GM18520 (cell line): ENCODE measurements at regions not wholly inside any gene's neighbourhood (a gene's known extent, or its start where the extent isn't known, plus 50 kb on each side); places are given as distances from the start of the nearest gene placed in this dataset.

Experiments
- ATAC-seq: cut with Tn5 transposase; IDR thresholded peaks from one replicate; pipeline ENCODE4 v1.9.1; 2021; ENCODE audit not compliant: unreplicated experiment

DNA sequence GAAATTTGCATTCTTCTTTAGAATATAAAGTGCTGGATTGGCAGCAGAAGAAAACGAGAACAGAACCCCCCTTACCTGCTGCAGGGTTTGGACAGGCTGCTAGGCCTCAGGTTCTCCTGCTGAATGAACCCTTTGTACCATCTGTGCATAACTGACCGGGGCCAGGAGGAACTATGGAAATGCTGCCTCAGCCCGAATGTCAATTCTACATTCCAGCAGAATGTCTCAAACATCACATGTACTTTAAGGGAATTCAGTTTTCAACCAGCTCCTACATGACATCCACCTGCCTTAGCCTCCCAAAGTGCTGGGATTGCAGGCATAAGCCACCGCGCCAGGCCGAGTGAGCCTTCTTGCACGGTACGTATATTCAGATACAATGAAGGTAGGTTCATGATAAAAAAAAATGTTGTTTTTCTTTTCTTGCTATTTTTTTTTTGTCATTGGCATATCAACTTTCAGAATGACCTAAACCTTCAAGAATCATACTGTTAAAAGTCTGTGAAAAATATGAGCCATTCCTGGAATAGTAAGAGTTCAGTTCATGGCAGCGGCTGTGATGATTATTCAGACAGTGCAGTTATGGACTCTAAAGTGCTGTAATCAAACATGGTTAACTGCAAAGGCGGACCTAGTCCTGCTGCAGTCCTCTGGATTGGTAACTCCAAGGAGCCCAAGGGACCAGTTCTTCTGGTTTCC lies 84.4 kb upstream of the TNS3 start:
- ATAC-seq, result no peak

DNA sequence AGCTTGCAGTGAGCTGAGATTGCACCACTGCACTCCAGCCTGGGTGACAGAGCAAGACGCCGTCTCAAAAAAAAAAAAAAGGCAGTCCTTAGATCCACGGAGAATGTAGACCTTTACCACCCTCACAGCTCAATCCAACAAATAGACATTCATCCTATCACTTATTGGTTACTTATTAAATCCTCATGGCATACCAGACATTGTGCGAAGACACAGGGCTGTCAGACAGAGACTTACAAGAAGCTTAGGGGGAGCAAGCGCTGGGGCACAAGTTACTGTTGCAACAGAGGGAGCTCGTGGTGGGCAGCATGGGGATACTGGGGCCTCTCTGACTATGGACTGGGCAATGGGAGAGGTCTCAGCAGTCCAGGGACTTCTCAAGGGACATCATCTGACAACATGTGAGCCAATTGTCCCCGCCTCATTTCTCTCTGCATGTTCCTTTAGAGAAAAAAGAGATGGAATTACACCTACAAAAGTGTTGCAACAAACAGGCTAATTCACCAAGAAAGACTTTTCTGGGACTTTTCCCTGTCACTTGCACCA lies 82.8 kb upstream of the TNS3 start:
- no peak for ATAC-seq

DNA sequence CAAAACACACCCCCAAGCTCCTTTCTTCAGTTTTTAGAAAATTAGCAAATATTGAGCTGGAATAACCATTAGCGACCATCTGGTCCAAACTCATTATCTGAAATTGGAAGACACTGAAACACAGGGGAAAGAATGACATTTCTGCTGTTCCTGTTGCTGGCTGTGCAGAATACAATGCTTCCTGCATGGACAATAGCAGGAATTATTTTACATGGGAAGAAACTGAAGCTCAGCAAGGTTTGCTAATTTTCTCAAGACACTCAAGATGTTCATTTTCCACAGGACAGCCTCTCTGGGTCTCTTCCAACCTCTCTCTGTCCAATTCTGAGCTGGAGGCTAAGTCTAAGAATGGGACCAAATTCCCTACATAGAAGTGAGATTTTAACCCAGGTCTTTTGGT lies 81.9 kb upstream of the TNS3 start:
- ATAC-seq, result no peak

DNA sequence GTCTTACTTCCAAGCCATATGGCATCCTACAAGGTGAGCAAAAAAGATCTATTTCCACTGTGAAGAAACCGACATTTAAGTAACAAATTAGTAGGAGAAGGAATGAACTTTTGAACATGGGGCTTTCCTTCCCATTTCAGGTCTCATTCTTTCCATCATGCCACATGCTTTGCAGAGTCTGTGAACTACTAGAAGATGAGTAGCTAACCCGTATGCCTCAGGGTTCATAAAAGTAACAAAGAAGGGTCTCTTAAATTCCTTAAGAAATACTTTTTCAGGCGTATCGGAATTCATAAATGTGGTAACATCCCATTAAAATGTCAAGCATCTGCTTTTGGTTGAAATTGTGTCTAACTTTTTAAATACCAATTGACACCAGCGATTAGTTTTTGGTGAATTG lies 81.3 kb upstream of the TNS3 start:
- ATAC-seq, result no peak

DNA sequence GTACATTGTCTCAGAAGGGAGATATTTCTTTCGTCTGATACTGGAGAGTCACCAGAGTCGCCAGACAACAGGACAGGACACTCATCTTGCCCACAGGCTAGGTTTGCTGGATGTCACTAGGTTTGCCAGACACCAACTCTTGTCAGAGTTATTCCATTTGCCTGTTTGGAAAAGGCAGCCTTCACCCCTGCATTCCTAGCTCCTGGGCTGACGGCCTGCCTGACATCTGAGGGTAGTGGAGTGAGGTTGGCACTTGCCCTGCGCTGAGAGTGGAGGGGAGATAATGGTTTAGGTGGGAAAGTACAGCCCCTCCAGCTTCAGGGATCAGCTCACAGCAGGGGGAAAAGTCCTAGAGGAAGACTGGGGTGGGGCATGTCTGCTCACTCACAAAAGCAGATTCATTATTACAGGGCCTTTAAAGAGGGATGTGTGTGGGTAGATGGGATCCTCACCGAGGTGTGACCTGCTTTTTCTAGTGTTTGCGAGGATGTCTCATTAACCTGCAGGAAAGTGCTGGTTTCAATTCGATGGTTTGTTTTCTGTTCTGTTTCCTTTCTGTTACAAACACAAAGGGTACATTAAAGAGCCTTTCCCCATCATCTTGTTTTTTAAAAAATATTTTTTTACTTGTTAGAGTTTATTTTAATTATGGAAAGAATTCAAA lies 79.3 kb upstream of the TNS3 start:
- ATAC-seq, result no peak

DNA sequence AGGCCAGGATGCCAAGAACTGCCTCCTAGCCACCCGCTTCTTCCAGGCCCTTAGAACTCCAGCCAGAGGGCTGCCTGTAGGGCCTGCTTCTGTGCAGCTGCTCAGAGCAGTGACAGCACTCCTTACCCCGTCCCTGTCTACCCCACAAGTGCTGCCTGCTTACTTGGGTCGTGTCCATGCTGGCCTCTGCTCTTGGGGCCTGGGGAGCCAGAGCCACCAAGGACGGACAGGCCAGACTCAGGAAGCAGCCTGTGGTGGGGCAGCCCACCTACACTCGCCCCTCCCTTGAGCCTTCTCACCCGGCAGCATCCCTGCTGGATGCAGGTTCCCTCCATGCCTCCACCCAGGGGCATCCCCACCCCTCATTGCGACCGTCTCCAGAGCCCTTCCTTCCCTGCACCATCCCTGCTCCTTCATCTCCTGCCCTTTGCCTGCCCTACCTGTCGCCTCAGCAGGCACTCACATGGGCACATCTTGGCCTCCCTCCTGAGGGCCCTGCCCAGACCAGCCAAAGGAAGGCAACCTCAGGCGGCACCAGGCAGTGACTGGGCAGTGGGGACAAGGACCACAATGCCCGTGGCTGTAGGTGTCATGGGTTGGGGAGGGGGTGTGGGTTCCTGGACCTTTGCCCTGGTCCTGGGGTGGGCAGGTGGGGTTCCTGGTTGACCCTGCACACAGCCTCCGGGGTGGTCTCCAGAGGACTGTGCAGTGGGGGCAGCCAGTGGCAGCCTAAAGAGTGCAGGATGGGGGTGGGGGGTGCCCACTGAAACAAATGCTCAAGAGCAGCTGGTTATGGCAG lies 78.0 kb upstream of the TNS3 start:
- no peak for ATAC-seq

DNA sequence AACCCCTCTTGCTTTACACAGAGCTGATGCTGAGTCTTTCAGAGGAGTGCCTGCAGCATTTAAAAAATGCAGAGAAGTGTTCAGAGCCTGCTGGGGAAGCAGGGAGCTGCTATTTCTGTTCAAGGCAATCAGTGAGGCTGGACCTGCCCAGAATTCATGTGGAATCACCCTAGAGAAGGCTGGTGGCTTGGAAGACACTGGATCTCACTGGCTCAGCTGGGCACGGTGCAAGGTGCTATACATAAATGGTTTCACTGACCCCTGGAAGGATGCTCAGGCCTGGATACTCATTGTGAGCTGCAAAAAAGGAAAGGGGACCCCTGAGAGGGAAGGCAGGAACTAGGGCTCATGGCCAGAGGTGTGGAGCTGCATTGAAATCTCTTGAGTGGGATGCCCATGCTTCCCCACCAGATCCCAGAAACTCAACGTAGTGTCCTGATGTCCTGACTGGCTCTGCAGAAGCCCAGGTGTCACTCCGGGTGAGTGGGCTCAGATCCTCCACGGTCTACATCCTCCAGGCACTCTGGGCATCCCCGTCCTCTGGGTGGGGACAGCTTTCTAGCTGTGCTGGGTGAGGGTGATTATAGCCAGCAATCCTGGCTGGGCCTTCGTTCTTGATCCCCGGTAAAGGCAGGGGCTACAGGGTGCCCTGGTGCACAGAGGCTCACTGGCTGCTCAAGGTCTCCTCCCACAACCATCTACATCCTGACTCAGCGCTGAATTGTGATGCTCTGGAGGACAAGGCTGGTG lies 77.2 kb upstream of the TNS3 start:
- no peak for ATAC-seq

DNA sequence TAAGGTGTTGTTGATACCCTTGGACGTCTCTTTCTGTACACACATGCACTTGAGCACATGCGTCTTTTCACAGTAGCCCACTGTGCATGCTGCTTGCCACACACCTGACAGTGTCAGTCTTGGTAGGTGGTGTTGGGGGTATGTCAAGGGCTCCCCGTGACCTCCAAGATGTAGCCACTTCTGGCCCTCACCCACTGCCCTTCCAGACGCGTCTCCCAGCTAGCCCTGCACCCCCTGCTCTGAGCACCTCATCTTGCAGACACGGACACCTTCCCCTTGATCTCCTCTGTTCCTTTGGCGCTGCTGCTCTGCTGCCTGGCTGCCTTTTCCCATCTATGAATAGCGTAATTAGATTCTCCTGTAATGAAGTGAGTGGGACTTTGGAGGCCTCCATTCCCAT lies 75.2 kb upstream of the TNS3 start:
- ATAC-seq, result no peak

DNA sequence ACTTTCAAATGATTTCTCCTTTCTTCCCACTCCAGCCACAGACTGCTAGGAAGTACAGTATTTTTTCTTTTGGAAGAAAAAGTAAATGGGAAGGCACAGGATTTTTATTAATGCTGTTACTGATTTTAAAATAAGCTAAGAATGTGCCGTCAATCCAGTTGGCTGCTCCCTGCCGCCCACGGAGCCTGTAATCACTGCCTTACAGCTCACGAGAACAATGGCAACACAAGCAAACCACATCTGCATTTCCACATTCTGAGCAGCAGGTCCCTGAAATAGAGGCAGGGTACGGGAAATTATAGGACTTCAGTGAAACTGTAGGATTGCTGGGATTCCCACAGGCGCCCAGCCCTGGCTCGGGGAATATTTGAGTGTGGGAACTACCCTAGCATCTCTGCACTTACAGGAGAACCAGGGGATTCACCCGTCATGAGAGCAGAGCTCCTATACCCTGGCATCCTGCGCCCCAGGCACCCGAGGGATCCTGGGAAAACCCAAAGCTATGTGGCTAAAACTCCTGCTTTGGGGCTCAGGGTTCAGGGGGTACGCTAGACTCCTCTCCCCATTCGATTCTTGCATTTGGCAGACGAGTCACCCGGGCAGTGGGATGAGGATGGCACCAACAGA lies 72.9 kb upstream of the TNS3 start:
- ATAC-seq, result no peak

DNA sequence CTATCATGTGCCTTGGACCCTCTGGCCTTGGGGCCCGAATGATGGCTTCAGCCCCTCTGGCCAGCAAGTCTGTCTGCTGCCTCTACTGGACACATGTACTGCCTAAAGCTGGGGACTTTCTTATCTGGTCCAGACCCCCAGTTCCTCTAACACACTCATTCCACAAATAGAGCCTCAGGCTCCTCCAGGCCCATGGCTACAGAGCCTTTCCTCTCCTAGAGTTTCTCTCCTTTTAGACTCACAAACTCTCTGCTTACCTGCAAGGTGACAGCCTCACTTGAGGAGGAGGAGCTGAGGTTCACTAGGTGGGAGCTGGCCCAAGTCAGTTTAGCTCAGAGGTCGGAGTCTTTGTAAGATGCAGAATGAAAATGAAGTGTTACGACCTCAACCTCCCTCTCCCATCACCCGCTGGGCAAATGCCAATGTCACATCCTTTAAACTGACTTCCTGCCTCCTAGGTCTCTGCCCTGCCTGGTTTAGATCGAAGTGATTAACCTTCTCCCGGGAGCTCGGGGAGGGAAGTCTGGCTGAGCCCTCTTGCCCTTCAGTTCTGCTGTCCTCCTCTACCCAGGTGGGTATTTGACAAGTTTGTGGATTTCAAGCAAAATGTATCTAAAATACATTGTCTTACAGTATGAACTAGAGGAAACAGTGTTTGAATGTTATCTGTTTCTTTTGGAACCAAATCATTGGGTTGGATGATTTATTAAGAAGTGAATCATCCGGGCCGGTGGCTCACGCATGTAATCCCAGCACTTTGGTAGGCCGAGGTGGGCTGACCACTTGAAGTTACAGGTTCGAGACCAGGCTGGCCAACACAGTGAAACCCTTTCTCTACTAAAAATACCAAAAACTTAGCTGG lies 71.9 kb upstream of the TNS3 start:
- ATAC-seq, result no peak

DNA sequence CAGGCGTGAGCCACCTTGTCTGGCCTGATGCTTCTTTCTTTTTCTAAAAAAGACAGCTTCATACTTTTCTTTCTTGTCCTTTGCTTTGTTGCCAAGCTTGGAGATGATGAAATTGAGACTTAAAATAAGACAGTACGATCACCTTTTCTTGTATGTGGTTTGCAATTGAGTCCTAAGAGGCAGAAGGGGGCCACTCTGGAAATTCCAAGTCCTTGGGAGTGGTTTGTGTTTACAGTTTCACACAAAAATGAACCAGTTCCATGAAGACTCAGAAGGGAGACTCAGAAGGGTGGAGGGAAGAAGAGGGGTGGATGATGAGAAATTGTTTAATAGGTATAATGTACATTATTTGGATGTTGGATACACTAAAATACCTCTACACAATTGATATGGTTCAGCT lies 70.7 kb upstream of the TNS3 start:
- no peak for ATAC-seq

DNA sequence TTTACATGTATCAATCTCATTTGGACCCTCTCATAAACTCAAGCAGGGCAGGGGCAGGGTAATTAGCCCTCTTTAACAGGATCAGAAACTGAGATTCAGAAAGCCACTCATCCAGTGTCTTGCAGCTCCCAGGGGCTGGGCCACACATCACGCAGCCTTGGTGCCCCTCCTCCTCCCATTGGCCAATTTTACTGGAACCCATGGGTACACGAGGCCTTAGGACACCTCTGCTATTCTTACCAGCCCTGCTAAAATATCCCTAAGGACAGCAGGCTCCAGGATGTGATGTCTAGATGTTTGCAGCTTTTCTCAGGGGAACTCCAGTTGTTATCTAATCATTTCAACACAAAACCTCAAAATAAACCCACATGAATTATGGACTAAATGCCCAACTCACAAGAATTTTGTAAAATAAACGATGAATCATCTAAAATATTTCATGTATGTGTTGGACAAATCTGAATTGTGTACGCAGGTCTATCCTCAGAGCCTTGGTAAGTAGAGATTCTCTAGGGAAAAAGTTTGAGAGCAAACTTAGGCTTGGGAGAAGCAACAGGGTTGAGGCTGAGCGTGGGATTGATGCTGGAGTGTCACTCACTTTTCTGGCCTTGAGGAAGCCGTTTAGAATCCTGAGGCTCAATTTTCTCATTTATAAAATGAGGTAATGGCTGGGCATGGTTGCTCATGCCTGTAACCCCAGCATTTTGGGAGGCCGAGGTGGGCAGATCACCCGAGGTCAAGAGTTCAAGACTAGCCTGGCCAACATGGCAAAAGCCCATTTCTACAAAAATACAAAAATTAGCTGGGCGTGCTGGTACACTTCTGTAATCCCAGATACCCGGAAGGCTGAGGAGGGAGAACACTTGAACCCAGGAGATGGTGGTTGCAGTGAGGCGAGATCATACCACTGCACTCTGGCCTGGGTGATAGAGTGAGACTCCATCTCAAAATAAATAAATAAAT lies 69.7 kb upstream of the TNS3 start:
- no peak for ATAC-seq

DNA sequence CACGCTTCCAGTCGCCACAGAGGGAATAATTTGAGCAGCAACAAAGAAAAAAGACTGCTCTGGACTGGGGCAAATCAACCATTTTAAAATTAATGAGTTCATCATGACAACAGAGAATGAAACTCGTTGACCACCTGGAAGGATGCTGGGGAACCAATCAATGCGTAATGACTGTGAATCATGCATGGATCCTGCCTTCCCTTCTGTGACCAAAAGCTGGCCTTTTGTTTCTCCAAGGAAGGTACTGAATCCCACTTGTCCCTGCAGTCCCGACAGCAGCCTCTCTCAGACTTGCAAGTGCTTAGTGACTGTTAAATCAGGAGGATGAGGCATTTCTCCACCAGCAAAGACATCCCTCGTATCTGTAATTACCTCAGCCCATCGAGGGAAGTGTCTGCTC lies 68.0 kb upstream of the TNS3 start:
- no peak for ATAC-seq

DNA sequence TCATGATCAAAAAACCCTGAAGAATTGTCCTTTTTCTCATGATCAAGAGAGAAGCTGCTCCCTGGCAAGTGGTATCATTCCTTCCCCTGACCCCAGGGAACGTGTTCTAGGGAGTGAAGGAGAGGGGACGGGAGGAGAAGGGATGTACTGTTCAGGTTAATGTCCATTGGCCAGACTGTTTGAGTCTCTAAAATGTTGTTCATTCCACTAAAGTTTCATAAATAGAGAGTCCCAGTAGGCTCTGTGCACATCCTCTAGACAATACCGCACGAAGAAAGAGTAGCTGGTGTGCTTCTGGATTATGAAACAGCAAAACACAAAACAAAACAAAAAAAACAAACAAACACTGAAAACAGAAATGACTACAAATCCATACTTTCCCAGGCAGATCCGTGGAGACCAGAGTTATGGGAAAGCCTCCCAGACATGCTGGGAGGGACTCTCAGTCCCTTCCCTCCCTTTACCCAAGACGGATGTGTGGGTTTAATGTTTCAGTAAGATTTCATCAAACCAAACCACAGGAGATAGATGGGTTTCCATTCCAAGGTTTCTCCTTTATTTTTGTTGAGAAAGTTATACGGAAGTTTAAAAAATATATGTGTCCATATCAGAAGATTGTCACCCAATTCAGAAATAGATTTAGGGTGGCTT lies 66.5 kb upstream of the TNS3 start:
- ATAC-seq, result no peak

DNA sequence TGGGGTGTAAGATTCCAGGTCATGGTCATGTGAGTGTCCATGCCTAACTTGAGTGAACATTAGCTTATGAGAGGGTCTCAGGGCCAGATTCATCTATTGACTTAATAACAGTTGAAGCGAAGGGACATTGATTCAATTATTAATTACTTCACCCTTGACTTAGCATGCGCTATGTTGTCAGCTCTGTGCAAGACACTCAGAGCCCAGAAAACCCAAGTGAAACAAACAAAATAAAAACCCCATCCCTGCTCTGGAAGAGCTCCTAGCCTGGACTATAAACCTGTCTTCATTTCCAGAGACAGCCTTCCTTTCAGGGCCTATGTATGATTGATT lies 66.0 kb upstream of the TNS3 start:
- ATAC-seq, result no peak

DNA sequence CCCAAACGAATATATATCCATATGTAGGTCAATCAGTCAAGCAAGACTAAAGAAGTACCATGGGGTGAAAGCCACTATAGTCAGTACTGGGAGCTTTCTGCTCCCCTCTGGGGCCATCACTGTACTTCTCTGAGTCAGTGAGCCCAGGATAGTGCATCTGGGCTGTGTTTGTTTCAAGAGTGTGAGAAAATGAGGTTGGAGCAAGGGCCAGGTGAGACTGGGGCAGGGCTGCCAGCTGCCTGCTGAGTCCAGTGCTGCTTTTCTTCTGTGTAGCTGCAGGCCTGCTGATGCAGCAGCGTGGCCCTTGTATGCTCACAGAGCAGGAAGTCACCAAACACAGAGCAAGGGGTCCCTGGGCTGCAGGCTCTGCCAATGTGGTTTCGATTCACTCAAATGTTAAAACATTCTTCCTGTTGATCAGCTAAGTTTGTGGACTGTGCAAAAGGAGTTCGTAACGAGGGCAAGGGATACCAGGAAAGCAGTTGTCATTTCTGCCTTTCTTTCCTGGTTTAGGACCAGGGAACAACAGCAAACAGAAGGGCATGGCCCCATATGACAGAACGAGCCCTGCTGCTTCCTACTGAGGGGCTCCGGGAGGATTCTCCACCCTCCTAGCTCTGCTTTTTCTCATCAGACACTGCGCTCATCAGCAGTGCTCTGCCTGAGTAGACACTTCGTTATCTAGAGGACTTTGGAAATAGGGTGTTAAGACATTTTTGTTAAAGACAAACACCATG lies 65.4 kb upstream of the TNS3 start:
- ATAC-seq, result peak; percentile 53

DNA sequence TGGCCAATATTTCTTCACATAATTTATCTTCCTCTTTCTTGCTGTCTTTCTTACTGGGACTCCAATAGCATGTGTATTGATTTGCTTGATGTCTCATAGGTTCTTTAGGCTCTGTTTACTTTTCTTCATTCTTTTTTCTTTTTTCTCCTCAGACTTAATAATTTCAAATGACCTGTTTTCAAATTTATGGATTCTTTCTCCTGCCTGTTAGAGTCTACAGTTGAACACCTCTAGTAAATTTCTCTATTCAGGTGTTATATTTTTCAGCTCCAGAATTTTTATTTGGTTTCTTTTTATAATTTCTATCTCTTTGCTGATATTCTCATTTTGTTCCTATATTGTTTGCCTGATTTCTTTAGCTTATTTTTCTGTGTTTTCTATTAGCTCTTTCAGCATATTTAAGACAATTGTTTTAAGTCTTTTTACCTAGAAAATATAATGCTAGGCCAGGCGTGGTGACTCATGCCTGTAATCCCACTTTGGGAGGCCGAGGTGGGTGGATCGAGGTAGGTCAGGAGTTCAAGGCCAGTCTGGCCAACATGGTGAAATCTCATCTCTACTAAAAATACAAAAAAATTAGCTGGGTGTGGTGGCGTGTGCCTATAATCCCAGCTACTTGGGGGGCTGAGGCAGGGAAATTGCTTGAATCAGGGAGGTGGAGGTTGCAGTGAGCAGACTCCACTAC lies 61.9 kb upstream of the TNS3 start:
- ATAC-seq, result no peak
